ENCODE measurements at regions not wholly inside any gene's neighbourhood (a gene's known extent, or its start where the extent isn't known, plus 50 kb on each side); places are given as distances from the start of the nearest gene placed in this dataset.

DNA sequence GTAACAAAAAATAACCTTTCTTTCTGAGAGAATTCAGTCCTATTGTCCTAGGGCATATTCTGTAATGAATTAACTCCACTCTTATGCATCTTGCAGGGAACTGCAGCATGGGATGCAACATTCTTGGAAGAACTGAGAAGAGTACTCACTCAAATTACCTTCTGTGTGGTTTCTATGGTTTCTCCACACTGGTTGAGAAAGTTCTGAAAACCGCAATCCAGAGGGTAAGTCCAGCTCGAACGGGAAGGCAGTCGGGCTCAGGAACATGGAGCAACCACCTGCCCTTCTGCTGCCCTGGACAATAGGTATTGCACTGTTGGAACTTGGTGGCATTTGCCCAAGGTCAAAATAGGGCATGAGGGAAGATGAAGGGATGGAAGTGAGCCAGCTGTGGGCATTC is 59.6 kb upstream of the CDK13 start:
- no peak for DNase-seq (ENCODE audit: low read depth)

DNA sequence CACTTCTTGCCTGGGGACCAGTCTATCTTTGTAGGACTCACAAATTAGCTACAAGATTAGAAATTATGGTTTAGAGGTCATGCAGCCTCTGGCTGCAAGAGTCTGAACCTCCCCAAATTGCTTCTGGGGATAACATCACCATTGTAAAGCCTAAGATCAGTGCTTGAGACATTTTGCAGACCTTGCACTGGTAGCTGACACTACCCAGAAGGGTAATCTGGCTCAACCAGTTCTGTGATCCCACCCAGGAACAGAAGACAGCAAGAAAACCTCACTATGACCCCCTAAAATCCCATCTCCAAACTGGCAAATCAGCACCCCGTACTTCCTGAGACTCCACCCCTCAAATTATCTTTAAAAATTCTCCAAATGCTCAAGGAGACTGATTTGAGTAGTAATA is 58.2 kb upstream of the CDK13 start:
- DNase-seq (ENCODE audit: low read depth): no peak

DNA sequence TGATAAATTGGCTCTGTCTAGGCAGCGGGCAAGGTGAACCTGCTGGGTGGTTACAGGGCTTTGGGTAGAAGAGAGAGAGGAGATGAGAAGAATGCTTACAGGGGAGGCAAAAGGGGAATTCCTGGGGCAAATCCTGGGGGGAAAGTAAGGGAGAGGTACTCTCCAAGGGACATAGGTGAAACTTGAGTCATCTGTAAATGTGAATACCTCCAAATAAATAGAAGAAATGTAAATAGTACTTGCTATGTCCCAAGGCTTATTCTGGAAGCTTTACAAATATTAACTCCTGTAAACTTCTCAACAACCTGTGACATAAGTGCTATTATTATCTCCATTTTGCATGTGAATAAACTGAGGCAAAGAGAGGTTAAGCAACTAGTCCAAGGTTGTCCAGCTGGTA is 57.7 kb upstream of the CDK13 start:
- no peak for DNase-seq (ENCODE audit: low read depth)

DNA sequence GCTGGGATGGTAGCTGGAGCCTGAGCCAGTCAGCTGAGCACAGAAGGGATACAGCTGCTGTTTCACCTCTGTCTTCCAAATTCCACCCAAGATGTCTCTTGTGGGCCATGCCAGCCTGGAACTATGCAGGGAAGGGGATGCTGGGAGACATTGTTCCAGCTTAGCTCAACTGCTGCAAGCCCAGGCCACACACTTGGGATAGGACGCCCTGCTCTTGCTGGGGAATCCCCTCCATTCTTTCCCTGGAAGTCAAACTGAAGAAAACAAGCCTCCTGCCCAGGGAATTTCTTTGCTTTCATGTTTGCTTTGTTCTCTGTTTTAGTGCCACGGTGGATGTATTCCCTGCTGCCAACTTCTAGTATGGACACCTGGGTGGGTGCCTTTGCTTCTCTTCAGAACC is 55.2 kb upstream of the CDK13 start:
- DNase-seq (ENCODE audit: low read depth): no peak

DNA sequence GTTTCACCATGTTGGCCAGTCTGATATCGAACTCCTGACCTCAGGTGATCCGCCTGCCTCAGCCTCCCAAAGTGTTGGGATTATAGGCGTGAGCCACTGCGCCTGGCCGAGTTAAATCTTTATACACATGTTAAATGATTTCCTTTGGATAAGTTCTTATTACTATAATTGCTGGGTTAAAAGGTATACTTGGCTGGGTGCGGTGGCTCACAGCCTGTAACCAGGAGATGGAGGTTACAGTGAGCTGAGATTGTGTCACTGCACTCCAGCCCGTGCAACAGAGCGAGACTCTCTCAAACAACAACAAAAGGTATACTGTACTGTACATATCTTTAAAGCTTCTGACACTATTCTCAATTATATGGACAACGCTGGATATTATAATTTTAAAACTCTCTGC is 53.2 kb upstream of the CDK13 start:
- DNase-seq (ENCODE audit: low read depth): no peak

DNA sequence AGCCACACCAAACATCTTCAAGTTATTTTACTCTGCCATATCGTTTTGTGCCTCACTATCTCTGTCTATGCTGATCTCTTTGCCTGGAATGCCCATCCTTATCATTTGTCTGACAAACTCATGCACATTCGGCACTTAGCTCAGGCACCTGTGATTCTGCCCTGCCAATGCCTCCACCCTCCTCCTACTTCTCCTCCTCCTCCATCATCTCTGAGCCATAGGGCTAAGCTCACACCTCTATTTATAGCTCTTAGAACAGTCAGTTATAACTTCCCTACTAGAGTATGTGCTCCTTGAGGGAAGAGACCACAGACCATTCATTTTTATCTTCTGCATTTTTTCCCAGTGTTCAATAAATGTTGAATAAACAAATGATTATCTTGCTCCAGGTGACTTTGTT is 51.2 kb upstream of the CDK13 start:
- no peak for DNase-seq (ENCODE audit: low read depth)
